ENCODE measurements at regions not wholly inside any gene's neighbourhood (a gene's known extent, or its start where the extent isn't known, plus 50 kb on each side); places are given as distances from the start of the nearest gene placed in this dataset.

GRCh38 chr1:189349607-189350006 is 1128.1 kb downstream of the BRINP3 start:
- H3K9ac ChIP-seq (ENCODE audit: insufficient read depth in 1 of 2, low read length in 2 of 2) = no peak overlapping the region
- no peak overlapping the region for H3K27ac ChIP-seq (ENCODE audit: low read depth in 1 of 2, low read length in 1 of 2)
- ATAC-seq (ENCODE audit: insufficient read depth, low FRiP score) (no peak), DNase-seq (no peak)
- peaks cover 0 to 2% (median 0%) of the 10 kb centered on the region in 5 donors for H3K4me1 ChIP-seq (ENCODE audit: control insufficient read depth in 5 of 5, insufficient read depth in 5 of 5, low read length in 5 of 5)
- TF ChIP-seq, protein P1, sequence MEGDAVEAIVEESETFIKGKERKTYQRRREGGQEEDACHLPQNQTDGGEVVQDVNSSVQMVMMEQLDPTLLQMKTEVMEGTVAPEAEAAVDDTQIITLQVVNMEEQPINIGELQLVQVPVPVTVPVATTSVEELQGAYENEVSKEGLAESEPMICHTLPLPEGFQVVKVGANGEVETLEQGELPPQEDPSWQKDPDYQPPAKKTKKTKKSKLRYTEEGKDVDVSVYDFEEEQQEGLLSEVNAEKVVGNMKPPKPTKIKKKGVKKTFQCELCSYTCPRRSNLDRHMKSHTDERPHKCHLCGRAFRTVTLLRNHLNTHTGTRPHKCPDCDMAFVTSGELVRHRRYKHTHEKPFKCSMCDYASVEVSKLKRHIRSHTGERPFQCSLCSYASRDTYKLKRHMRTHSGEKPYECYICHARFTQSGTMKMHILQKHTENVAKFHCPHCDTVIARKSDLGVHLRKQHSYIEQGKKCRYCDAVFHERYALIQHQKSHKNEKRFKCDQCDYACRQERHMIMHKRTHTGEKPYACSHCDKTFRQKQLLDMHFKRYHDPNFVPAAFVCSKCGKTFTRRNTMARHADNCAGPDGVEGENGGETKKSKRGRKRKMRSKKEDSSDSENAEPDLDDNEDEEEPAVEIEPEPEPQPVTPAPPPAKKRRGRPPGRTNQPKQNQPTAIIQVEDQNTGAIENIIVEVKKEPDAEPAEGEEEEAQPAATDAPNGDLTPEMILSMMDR (IDR thresholded peaks at IDR 0.05; ENCODE audit: control extremely low read depth, extremely low read depth) = no peak
- H3K27me3 ChIP-seq (ENCODE audit: control insufficient read depth in 3 of 3, insufficient read depth in 3 of 3, low read length in 2 of 3) = no peaks in the 10 kb centered on the region
- no peaks in the 10 kb centered on the region for H3K36me3 ChIP-seq (ENCODE audit: control insufficient read depth in 4 of 4, insufficient read depth in 4 of 4, low read length in 4 of 4)
- H3K9me3 ChIP-seq (ENCODE audit: control insufficient read depth in 4 of 4, insufficient read depth in 3 of 4, low read length in 3 of 4) = no peaks in the 10 kb centered on the region
- H3K4me3 ChIP-seq = no peak overlapping the region
- WGBS, 2 donors = 72 to 73% methylated on average over 4 of the region's 4 CpGs

- ATAC-seq (ENCODE audit: insufficient read depth, low FRiP score) (no peak), DNase-seq (no peak)
- Histone ChIP-seq H3K27me3 (ENCODE audit: control insufficient read depth in 3 of 3, insufficient read depth in 3 of 3, low read length in 2 of 3) (no peaks in the 10 kb centered on the region), H3K9me3 (ENCODE audit: control insufficient read depth in 4 of 4, insufficient read depth in 3 of 4, low read length in 3 of 4) (no peaks in the 10 kb centered on the region), H3K4me3 (no peak overlapping the region), H3K36me3 (ENCODE audit: control insufficient read depth in 4 of 4, insufficient read depth in 4 of 4, low read length in 4 of 4) (no peaks in the 10 kb centered on the region), H3K27ac (ENCODE audit: low read depth in 1 of 2, low read length in 1 of 2) (no peak overlapping the region), H3K4me1 (ENCODE audit: control insufficient read depth in 5 of 5, insufficient read depth in 5 of 5, low read length in 5 of 5) (peaks cover 0 to 2% (median 0%) of the 10 kb centered on the region in 5 donors), H3K9ac (ENCODE audit: insufficient read depth in 1 of 2, low read length in 2 of 2) (no peak overlapping the region)
- WGBS, 2 donors = 68 to 79% methylated on average over 3 of the region's 3 CpGs
- TF ChIP-seq, protein P1 (IDR thresholded peaks at IDR 0.05; ENCODE audit: control extremely low read depth, extremely low read depth) = no peak
These were observed 1126.6 kb downstream of the BRINP3 start for GRCh38 chr1:189350983-189351616.

- ATAC-seq (ENCODE audit: insufficient read depth, low FRiP score) = no peak
- 0 to 36% methylated on average over 1 of the region's 1 CpG for WGBS, 2 donors
- Histone ChIP-seq H3K4me3 (no peak overlapping the region), H3K27ac (ENCODE audit: low read depth in 1 of 2, low read length in 1 of 2) (no peak overlapping the region), H3K4me1 (ENCODE audit: control insufficient read depth in 5 of 5, insufficient read depth in 5 of 5, low read length in 5 of 5) (peaks cover 0 to 2% (median 0%) of the 10 kb centered on the region in 5 donors), H3K9me3 (ENCODE audit: control insufficient read depth in 4 of 4, insufficient read depth in 3 of 4, low read length in 3 of 4) (no peaks in the 10 kb centered on the region), H3K36me3 (ENCODE audit: control insufficient read depth in 4 of 4, insufficient read depth in 4 of 4, low read length in 4 of 4) (no peaks in the 10 kb centered on the region), H3K9ac (ENCODE audit: insufficient read depth in 1 of 2, low read length in 2 of 2) (no peak overlapping the region), H3K27me3 (ENCODE audit: control insufficient read depth in 3 of 3, insufficient read depth in 3 of 3, low read length in 2 of 3) (no peaks in the 10 kb centered on the region)
- TF ChIP-seq, protein P1 (IDR thresholded peaks at IDR 0.05; ENCODE audit: control extremely low read depth, extremely low read depth) = no peak
- no peak for DNase-seq
These were observed 1125.7 kb downstream of the BRINP3 start for GRCh38 chr1:189351960-189352359.

DNA sequence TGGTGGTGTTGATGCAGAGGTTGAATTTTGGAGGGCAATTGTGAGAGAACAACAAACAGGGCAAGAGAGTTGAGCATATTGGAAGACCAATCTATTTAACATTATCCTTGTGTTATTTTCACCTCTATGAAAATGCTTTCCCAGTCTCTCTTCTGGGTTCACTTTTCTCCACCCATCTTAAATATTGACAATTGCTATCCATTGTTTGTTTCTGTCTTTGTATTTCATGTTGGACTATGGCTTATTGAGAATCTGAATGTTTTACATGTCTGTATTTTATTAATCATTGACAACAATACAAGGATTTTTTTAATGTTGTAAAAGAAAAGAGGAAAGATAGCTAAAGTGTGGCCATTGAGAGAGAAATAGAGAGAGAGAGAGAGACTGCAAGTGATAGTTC is 1121.5 kb downstream of the BRINP3 start:
- Histone ChIP-seq H3K9me3 (ENCODE audit: control insufficient read depth in 4 of 4, insufficient read depth in 3 of 4, low read length in 3 of 4) (no peaks in the 10 kb centered on the region), H3K4me3 (no peak overlapping the region), H3K27ac (ENCODE audit: low read depth in 1 of 2, low read length in 1 of 2) (no peak overlapping the region), H3K36me3 (ENCODE audit: control insufficient read depth in 4 of 4, insufficient read depth in 4 of 4, low read length in 4 of 4) (no peaks in the 10 kb centered on the region), H3K4me1 (ENCODE audit: control insufficient read depth in 5 of 5, insufficient read depth in 5 of 5, low read length in 5 of 5) (peaks cover 0 to 2% (median 0%) of the 10 kb centered on the region in 5 donors), H3K9ac (ENCODE audit: insufficient read depth in 1 of 2, low read length in 2 of 2) (no peak overlapping the region), H3K27me3 (ENCODE audit: control insufficient read depth in 3 of 3, insufficient read depth in 3 of 3, low read length in 2 of 3) (no peaks in the 10 kb centered on the region)
- TF ChIP-seq, protein P1 (IDR thresholded peaks at IDR 0.05; ENCODE audit: control extremely low read depth, extremely low read depth) = no peak
- no peak for ATAC-seq (ENCODE audit: insufficient read depth, low FRiP score)
- DNase-seq = no peak
